MM.1S (cell line): ENCODE measurements at regions not wholly inside any gene's neighbourhood (a gene's known extent, or its start where the extent isn't known, plus 50 kb on each side); places are given as distances from the start of the nearest gene placed in this dataset.

Source experiments
- DNase-seq: peaks from one replicate; pipeline ENCODE4 v3.0.0-alpha.2; 2015
- H2AFZ ChIP-seq: fragments of 300-600 bp; sonication (generic); 2 replicates; pipeline ENCODE4 v1.6.0; 2016; ENCODE audit warnings: antibody characterized with exemption, low read length
- H3F3A ChIP-seq: fragments of 300-600 bp; sonication (generic); 2 replicates; pipeline ENCODE4 v1.6.1; 2016; ENCODE audit warnings: mild to moderate bottlenecking, antibody characterized with exemption, low read length, moderate library complexity, mixed read lengths; ENCODE audit not compliant: insufficient read depth
- H3K27ac ChIP-seq: fragments of 300-600 bp; sonication (generic); 2 replicates; pipeline ENCODE4 v1.5.1; 2016; ENCODE audit warnings: mild to moderate bottlenecking, low read length
- H3K27me3 ChIP-seq: fragments of 300-600 bp; sonication (generic); replicated peaks from 2 replicates; pipeline ENCODE4 v1.6.0; 2016; ENCODE audit warnings: low read length; ENCODE audit not compliant: insufficient read depth
- H3K36me3 ChIP-seq: fragments of 300-600 bp; sonication (generic); replicated peaks from 2 replicates; pipeline ENCODE4 v1.6.1; 2016; ENCODE audit warnings: mild to moderate bottlenecking, low read length, mixed read lengths; ENCODE audit not compliant: insufficient read depth
- H3K4me1 ChIP-seq: fragments of 300-600 bp; sonication (generic); 2 replicates; pipeline ENCODE4 v1.6.1; 2016; ENCODE audit warnings: low read length, mixed read lengths
- H3K4me2 ChIP-seq: fragments of 300-600 bp; sonication (generic); 2 replicates; pipeline ENCODE4 v1.6.0; 2016; ENCODE audit warnings: low read depth, low read length
- H3K4me3 ChIP-seq: fragments of 300-600 bp; sonication (generic); 2 replicates; pipeline ENCODE4 v1.5.1; 2016; ENCODE audit warnings: low read length, mixed read lengths
- H3K79me2 ChIP-seq: fragments of 300-600 bp; sonication (generic); 2 replicates; pipeline ENCODE4 v1.6.1; 2016; ENCODE audit warnings: mixed run types, low read length, mixed read lengths
- H3K9ac ChIP-seq: fragments of 300-600 bp; sonication (generic); 2 replicates; pipeline ENCODE4 v1.6.1; 2016; ENCODE audit warnings: low read length, mixed read lengths
- H3K9me2 ChIP-seq: fragments of 300-600 bp; sonication (generic); replicated peaks from 2 replicates; pipeline ENCODE4 v1.6.1; 2016; ENCODE audit warnings: mild to moderate bottlenecking, low read length, mixed read lengths; ENCODE audit not compliant: insufficient read depth
- H3K9me3 ChIP-seq: fragments of 300-600 bp; sonication (generic); replicated peaks from 2 replicates; pipeline ENCODE4 v1.6.1; 2016; ENCODE audit warnings: mild to moderate bottlenecking, low read length, mixed read lengths; ENCODE audit not compliant: insufficient read depth
- H4K20me1 ChIP-seq: fragments of 300-600 bp; sonication (generic); 2 replicates; pipeline ENCODE4 v1.6.1; 2016; ENCODE audit warnings: mild to moderate bottlenecking, low read length, moderate library complexity, mixed read lengths; ENCODE audit not compliant: insufficient read depth
- EZH2 ChIP-seq: fragments of 300-600 bp; sonication (generic); optimal IDR thresholded peaks from 2 replicates; pipeline ENCODE3; 2017; ENCODE audit warnings: low read depth, mild to moderate bottlenecking, antibody characterized with exemption, low read length, mixed read lengths
- EZH2phosphoT487 ChIP-seq: fragments of 300-600 bp; sonication (generic); IDR thresholded peaks from 2 replicates; pipeline ENCODE4 v1.6.1; 2018; ENCODE audit warnings: antibody characterized with exemption, low read length
- TF ChIP-seq, protein P1 (sequence below): fragments of 300-600 bp; sonication (generic); IDR thresholded peaks from 2 replicates; pipeline ENCODE4 v1.5.1; 2016; ENCODE audit warnings: antibody characterized with exemption, low read length, mixed read lengths

DNA sequence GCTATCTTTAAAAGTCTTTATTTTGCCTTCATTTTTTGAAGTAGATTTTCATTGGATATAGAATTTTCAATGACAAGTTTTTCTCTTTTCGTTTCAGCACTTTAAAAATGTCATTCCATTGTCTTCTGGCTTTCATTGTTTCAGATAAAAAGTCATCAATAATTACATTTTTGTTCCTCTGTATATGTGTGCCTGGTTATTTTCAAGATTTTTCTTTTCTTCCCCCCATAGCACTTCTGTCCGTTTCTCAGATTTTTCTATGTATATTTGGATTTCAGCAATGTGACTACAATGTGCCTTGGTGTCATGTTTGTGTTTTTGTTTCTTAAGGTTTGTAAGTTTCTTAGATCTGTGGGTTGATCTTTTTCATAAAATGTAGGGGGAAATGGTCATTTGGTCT is 66.3 kb upstream of the HSD17B12 start:
- no peak overlapping the region for H3K4me3 ChIP-seq
- no peaks in the 10 kb centered on the region for H3K36me3 ChIP-seq
- H3F3A ChIP-seq, result no peaks in the 10 kb centered on the region
- H3K27ac ChIP-seq, result no peak overlapping the region
- no peaks in the 10 kb centered on the region; the same call in 1 of the 2 replicates for H3K9me2 ChIP-seq
- H3K4me1 ChIP-seq, result no peaks in the 10 kb centered on the region
- TF ChIP-seq, protein P1, sequence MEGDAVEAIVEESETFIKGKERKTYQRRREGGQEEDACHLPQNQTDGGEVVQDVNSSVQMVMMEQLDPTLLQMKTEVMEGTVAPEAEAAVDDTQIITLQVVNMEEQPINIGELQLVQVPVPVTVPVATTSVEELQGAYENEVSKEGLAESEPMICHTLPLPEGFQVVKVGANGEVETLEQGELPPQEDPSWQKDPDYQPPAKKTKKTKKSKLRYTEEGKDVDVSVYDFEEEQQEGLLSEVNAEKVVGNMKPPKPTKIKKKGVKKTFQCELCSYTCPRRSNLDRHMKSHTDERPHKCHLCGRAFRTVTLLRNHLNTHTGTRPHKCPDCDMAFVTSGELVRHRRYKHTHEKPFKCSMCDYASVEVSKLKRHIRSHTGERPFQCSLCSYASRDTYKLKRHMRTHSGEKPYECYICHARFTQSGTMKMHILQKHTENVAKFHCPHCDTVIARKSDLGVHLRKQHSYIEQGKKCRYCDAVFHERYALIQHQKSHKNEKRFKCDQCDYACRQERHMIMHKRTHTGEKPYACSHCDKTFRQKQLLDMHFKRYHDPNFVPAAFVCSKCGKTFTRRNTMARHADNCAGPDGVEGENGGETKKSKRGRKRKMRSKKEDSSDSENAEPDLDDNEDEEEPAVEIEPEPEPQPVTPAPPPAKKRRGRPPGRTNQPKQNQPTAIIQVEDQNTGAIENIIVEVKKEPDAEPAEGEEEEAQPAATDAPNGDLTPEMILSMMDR, result no peak
- no peak for TF ChIP-seq EZH2phosphoT487
- TF ChIP-seq EZH2, result no peak
- H3K9me3 ChIP-seq, result peaks cover 3% of the 10 kb centered on the region; the same call in 1 of the 2 replicates
- H3K4me2 ChIP-seq, result no peak overlapping the region
- H3K9ac ChIP-seq, result no peak overlapping the region
- H4K20me1 ChIP-seq, result no peaks in the 10 kb centered on the region
- no peak overlapping the region for H2AFZ ChIP-seq
- no peak for DNase-seq
- H3K27me3 ChIP-seq, result no peaks in the 10 kb centered on the region
- no peaks in the 10 kb centered on the region for H3K79me2 ChIP-seq

DNA sequence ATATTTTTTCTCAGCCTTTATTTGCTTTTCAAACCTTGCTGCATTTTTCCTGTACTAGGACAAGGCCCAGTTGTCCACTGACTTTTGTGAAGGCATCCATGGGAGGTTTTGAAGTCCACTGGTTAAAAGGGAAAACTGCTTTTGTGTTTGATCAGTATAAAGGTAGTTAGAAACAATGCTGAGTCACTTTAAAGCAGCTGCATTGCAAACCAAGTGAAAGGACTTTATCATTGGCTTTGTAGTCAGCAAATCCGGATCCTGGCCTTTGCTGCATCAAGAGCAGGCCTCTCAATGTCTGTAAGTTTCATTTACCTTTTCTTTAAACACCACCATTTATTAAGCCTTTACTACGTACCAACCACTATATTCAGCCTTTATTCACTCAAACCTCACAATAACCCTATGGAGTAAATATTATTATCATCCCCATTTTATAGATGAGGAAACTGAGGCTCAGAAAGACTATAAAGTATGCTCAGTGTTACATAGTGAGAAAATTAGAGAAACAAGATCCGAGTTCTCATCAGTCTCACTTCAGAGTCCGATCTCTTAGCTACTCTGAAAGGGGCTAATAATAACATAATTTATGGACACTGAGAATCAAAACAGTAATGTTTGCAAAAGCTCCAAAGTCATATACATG is 60.6 kb upstream of the HSD17B12 start:
- Histone ChIP-seq H3K79me2 (no peaks in the 10 kb centered on the region), H3K9me2 (no peaks in the 10 kb centered on the region; the same call in 1 of the 2 replicates), H3K4me1 (no peaks in the 10 kb centered on the region), H3K27ac (no peak overlapping the region), H3F3A (no peaks in the 10 kb centered on the region), H3K36me3 (no peaks in the 10 kb centered on the region), H3K4me2 (no peak overlapping the region), H3K9ac (no peak overlapping the region), H2AFZ (no peak overlapping the region), H3K27me3 (no peaks in the 10 kb centered on the region), H3K4me3 (no peak overlapping the region), H4K20me1 (no peaks in the 10 kb centered on the region), H3K9me3 (no peaks in the 10 kb centered on the region)
- DNase-seq, result peak; percentile 15
- TF ChIP-seq EZH2 (no peak), EZH2phosphoT487 (no peak)
- TF ChIP-seq, protein P1, result no peak

DNA sequence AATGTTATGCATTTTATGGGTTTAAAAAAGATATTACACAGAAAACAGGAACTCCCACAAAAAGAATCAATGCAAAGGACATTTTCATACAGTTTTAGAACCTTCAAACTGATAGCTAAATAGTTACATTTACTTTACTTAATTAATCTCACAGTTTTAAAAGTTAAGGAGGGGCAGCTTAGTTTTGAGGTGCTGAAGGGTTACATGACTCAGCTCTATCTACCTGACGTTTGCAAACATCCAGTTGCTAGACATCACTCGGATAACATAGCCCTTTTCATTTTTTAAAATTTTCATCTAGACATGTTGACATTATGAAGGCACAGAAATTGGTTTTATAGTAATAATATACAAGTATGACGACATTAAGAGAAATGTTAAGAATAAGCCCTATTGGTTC is 53.7 kb upstream of the HSD17B12 start:
- no peak for TF ChIP-seq EZH2phosphoT487
- TF ChIP-seq EZH2, result no peak
- TF ChIP-seq, protein P1, result no peak
- no peak overlapping the region for H3K27ac ChIP-seq
- no peaks in the 10 kb centered on the region; the same call in 1 of the 2 replicates for H3K27me3 ChIP-seq

More for the DNA sequence above, 53.7 kb upstream of the HSD17B12 start:
- H3K4me1 ChIP-seq, result no peaks in the 10 kb centered on the region
- H3K9ac ChIP-seq, result no peak overlapping the region
- H3K9me3 ChIP-seq, result no peaks in the 10 kb centered on the region
- no peaks in the 10 kb centered on the region for H3F3A ChIP-seq
- no peaks in the 10 kb centered on the region for H4K20me1 ChIP-seq
- H3K36me3 ChIP-seq, result no peaks in the 10 kb centered on the region
- no peak overlapping the region for H3K4me3 ChIP-seq
- no peak overlapping the region for H2AFZ ChIP-seq
- no peaks in the 10 kb centered on the region for H3K79me2 ChIP-seq
- no peak for DNase-seq
- H3K4me2 ChIP-seq, result no peak overlapping the region
- H3K9me2 ChIP-seq, result no peaks in the 10 kb centered on the region
